ENCODE measurements at regions not wholly inside any gene's neighbourhood (a gene's known extent, or its start where the extent isn't known, plus 50 kb on each side); places are given as distances from the start of the nearest gene placed in this dataset.

GRCh38 chrX:33784548-33784947 lies 347.6 kb downstream of the FAM47A start:
- in situ Hi-C loops (cut with MboI; ENCODE audit: low sequenced_read_pairs) (no loop called here), intact Hi-C loops (cut with micrococcal nuclease) (no loop called here), dilution Hi-C loops (cut with HindIII; ENCODE audit: low sequenced_read_pairs, unreplicated experiment) (no loop called here)
- no peak overlapping the region for H2BK5ac ChIP-seq (ENCODE audit: low read depth, low read length, poor library complexity, severe bottlenecking)
- no peak for TF ChIP-seq BHLHE40 (IDR thresholded peaks at IDR 0.05; ENCODE audit: low read depth, low read length)
- no peak for TF ChIP-seq NFE2L2 (IDR thresholded peaks at IDR 0.05; ENCODE audit: low read depth, low read length)
- TF ChIP-seq RCOR1 (IDR thresholded peaks at IDR 0.05; ENCODE audit: insufficient replicate concordance, low read length): no peak
- TF ChIP-seq MAZ (IDR thresholded peaks at IDR 0.05; ENCODE audit: borderline replicate concordance, low read depth, low read length): no peak
- no peak for TF ChIP-seq MXI1 (IDR thresholded peaks at IDR 0.05; ENCODE audit: borderline replicate concordance, low read depth, low read length)
- TF ChIP-seq ELK1 (IDR thresholded peaks at IDR 0.05; ENCODE audit: borderline replicate concordance, low read depth, low read length): no peak
- TF ChIP-seq POLR2A (IDR thresholded peaks at IDR 0.05; ENCODE audit: low read depth, low read length): no peak
- TF ChIP-seq USF2 (IDR thresholded peaks at IDR 0.05; ENCODE audit: low read depth, low read length): no peak
- TF ChIP-seq MAFK (IDR thresholded peaks at IDR 0.05; ENCODE audit: low read depth, low read length): no peak
- TF ChIP-seq SMC3 (IDR thresholded peaks at IDR 0.05; ENCODE audit: low read depth, low read length): no peak
- no peak for TF ChIP-seq FOS (IDR thresholded peaks at IDR 0.05; ENCODE audit: low read depth, low read length)
- TF ChIP-seq RAD21 (IDR thresholded peaks at IDR 0.05; ENCODE audit: low read length): no peak
- no peak for TF ChIP-seq CTCF (conservative IDR thresholded peaks at IDR 0.05; ENCODE audit: low read depth, low read length)
- no peak for TF ChIP-seq CHD1 (IDR thresholded peaks at IDR 0.05; ENCODE audit: low read depth, low read length)
- no peak for TF ChIP-seq RFX5 (IDR thresholded peaks at IDR 0.05; ENCODE audit: low read depth, low read length)
- no peak for TF ChIP-seq CEBPB (IDR thresholded peaks at IDR 0.05; ENCODE audit: low read depth, low read length)
- H3K27ac ChIP-seq (ENCODE audit: insufficient read depth, low read length): no peak overlapping the region
- no peak overlapping the region for H2AK9ac ChIP-seq (replicated peaks; ENCODE audit: low read depth, low read length, poor library complexity)
- CTCF ChIA-PET: no interaction called here
- DNase-seq (no peak), ATAC-seq (ENCODE audit: low read depth) (no peak)
- no peaks in the 10 kb centered on the region for H3K36me3 ChIP-seq (ENCODE audit: control insufficient read depth, insufficient read depth, low read length)
- no peaks in the 10 kb centered on the region for H3K27me3 ChIP-seq (ENCODE audit: control insufficient read depth, insufficient read depth, low read length)
- H3K4ac ChIP-seq (ENCODE audit: low read depth, low read length): no peak overlapping the region
- H2BK20ac ChIP-seq (ENCODE audit: low read depth, low read length): no peak overlapping the region
- H3K9me1 ChIP-seq (ENCODE audit: insufficient read depth, low read length): no peaks in the 10 kb centered on the region
- no peak overlapping the region for H3K56ac ChIP-seq (ENCODE audit: extremely low read depth, insufficient read depth, low read length)
- no peak overlapping the region for H3K18ac ChIP-seq (ENCODE audit: low read depth, low read length)
- BruUV-seq (replicated peaks): no TSS peak
- H2AFZ ChIP-seq (replicated peaks; ENCODE audit: low read length, poor library complexity): no peak overlapping the region
- H2BK120ac ChIP-seq (ENCODE audit: low read depth, low read length): no peak overlapping the region
- no peaks in the 10 kb centered on the region for H3K4me1 ChIP-seq (ENCODE audit: control insufficient read depth, insufficient read depth, low read length)
- no peaks in the 10 kb centered on the region; the same call in 1 of the 2 replicates for H3K9me3 ChIP-seq (ENCODE audit: control insufficient read depth, insufficient read depth, low read length)
- no peak overlapping the region for H4K8ac ChIP-seq (ENCODE audit: low read depth in 2 of 2, low read length in 2 of 2)
- POLR2A ChIA-PET (ENCODE audit: unreplicated experiment): no interaction called here
- H3K4me2 ChIP-seq (ENCODE audit: low read depth, low read length): no peak overlapping the region
- H2BK15ac ChIP-seq (ENCODE audit: low read depth, low read length): no peak overlapping the region
- no peak overlapping the region for H3K4me3 ChIP-seq (ENCODE audit: insufficient read depth, low read depth, low read length)
- H2AK5ac ChIP-seq (ENCODE audit: low read depth, low read length): no peak overlapping the region
- no peaks in the 10 kb centered on the region for H4K20me1 ChIP-seq (ENCODE audit: insufficient read depth, low read length)
- no peak overlapping the region for H3K14ac ChIP-seq (replicated peaks; ENCODE audit: low read depth, low read length)
- H4K5ac ChIP-seq (ENCODE audit: low read depth, low read length): no peak overlapping the region
- no peaks in the 10 kb centered on the region for H3K79me1 ChIP-seq (ENCODE audit: low read depth in 1 of 2, low read length in 2 of 2)
- H3K23ac ChIP-seq (ENCODE audit: low read depth, low read length): no peak overlapping the region
- H4K91ac ChIP-seq (ENCODE audit: insufficient read depth, low read depth, low read length): no peak overlapping the region
- H3K9ac ChIP-seq (ENCODE audit: low read depth, low read length): no peak overlapping the region

Data from IMR-90 (cell line).